ENCODE measurements at regions not wholly inside any gene's neighbourhood (a gene's known extent, or its start where the extent isn't known, plus 50 kb on each side); places are given as distances from the start of the nearest gene placed in this dataset.

DNA sequence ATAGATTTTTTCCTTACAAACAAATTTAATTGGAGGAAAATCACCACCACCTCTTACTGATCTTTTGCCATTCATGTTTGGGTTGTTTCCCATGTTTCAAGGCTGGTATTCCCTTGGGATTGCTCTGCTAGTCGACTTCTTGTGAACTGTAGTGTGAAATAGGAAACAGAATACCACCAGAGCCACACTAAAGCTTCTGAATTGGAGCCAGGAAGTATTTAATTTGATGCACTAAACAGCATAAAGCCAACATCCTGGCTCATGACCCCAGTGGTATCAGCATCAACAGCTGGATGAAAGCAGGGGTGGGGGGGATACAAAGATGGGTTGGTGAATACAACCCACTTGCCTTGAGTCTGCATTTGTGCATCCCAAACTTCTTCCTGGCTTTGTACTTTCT is 127.5 kb downstream of the TBC1D30 start (continued):
- TF ChIP-seq, protein P1, sequence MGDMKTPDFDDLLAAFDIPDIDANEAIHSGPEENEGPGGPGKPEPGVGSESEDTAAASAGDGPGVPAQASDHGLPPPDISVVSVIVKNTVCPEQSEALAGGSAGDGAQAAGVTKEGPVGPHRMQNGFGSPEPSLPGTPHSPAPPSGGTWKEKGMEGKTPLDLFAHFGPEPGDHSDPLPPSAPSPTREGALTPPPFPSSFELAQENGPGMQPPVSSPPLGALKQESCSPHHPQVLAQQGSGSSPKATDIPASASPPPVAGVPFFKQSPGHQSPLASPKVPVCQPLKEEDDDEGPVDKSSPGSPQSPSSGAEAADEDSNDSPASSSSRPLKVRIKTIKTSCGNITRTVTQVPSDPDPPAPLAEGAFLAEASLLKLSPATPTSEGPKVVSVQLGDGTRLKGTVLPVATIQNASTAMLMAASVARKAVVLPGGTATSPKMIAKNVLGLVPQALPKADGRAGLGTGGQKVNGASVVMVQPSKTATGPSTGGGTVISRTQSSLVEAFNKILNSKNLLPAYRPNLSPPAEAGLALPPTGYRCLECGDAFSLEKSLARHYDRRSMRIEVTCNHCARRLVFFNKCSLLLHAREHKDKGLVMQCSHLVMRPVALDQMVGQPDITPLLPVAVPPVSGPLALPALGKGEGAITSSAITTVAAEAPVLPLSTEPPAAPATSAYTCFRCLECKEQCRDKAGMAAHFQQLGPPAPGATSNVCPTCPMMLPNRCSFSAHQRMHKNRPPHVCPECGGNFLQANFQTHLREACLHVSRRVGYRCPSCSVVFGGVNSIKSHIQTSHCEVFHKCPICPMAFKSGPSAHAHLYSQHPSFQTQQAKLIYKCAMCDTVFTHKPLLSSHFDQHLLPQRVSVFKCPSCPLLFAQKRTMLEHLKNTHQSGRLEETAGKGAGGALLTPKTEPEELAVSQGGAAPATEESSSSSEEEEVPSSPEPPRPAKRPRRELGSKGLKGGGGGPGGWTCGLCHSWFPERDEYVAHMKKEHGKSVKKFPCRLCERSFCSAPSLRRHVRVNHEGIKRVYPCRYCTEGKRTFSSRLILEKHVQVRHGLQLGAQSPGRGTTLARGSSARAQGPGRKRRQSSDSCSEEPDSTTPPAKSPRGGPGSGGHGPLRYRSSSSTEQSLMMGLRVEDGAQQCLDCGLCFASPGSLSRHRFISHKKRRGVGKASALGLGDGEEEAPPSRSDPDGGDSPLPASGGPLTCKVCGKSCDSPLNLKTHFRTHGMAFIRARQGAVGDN (IDR thresholded peaks at IDR 0.05) = no peak
- TF ChIP-seq ATF3 (IDR thresholded peaks at IDR 0.05; ENCODE audit: borderline replicate concordance, extremely low read depth, low read depth, low read length) (no peak), PBX3 (IDR thresholded peaks at IDR 0.05; ENCODE audit: insufficient replicate concordance, low read depth, low read length) (no peak), ETV6 (conservative IDR thresholded peaks at IDR 0.05 in 1 of 2, IDR thresholded peaks at IDR 0.05 in 1 of 2; ENCODE audit: borderline replicate concordance in 1 of 2, low read depth in 1 of 2) (no peak), WRNIP1 (IDR thresholded peaks at IDR 0.05; ENCODE audit: borderline replicate concordance, low read depth, low read length) (no peak), USF2 (IDR thresholded peaks at IDR 0.05; ENCODE audit: borderline replicate concordance, low read depth, low read length) (no peak)
